Neural progenitor cell (in vitro differentiated cells): ENCODE measurements at regions not wholly inside any gene's neighbourhood (a gene's known extent, or its start where the extent isn't known, plus 50 kb on each side); places are given as distances from the start of the nearest gene placed in this dataset.

ENCODE experiments used
- CTCF ChIP-seq: fragments of 200-600 bp; sonication (generic); IDR thresholded peaks from 2 replicates; pipeline ENCODE4 v1.5.1; 2017; ENCODE audit warnings: antibody characterized with exemption, mild to moderate bottlenecking
- EZH2 ChIP-seq: fragments of 200-600 bp; sonication (generic); IDR thresholded peaks from 2 replicates; pipeline ENCODE4 v1.6.1; 2017; ENCODE audit warnings: antibody characterized with exemption, mild to moderate bottlenecking, moderate library complexity
- EZH2phosphoT487 ChIP-seq: fragments of 200-600 bp; sonication (generic); IDR thresholded peaks from 2 replicates; pipeline ENCODE4 v1.6.1; 2017; ENCODE audit warnings: antibody characterized with exemption

- no peak for TF ChIP-seq EZH2phosphoT487
- TF ChIP-seq CTCF, result no peak
- no peak for TF ChIP-seq EZH2
Measured at GRCh38 chr5:173672166-173672565, 55.7 kb upstream of the BOD1 start.
